H9 (cell line): ENCODE measurements at regions not wholly inside any gene's neighbourhood (a gene's known extent, or its start where the extent isn't known, plus 50 kb on each side); places are given as distances from the start of the nearest gene placed in this dataset.

Experiments used
- DNase-seq: peaks from one replicate; pipeline ENCODE4 v3.0.0-alpha.2; 2017
- H2AFZ ChIP-seq: one replicate; pipeline ENCODE4 v1.6.1; 2013; ENCODE audit warnings: mild to moderate bottlenecking, low read length, control low read depth, moderate library complexity
- H2AK5ac ChIP-seq: 2 replicates; pipeline ENCODE4 v1.6.1; 2013; ENCODE audit warnings: low read length, control low read depth, mixed read lengths; ENCODE audit not compliant: insufficient read length
- H2BK120ac ChIP-seq: one replicate; pipeline ENCODE4 v1.6.1; 2013; ENCODE audit warnings: low read depth, mild to moderate bottlenecking, low read length, control low read depth, inconsistent platforms; ENCODE audit not compliant: poor library complexity, severe bottlenecking
- H2BK12ac ChIP-seq: 2 replicates; pipeline ENCODE4 v1.6.1; 2013; ENCODE audit warnings: low read length, control low read depth, mixed read lengths, low read depth; ENCODE audit not compliant: insufficient read length
- H2BK15ac ChIP-seq: 2 replicates; pipeline ENCODE4 v1.6.1; 2013; ENCODE audit warnings: low read depth, low read length, control low read depth
- H2BK20ac ChIP-seq: one replicate; pipeline ENCODE4 v1.6.1; 2013; ENCODE audit warnings: low read depth, mild to moderate bottlenecking, low read length, control low read depth, inconsistent platforms; ENCODE audit not compliant: poor library complexity, severe bottlenecking
- H2BK5ac ChIP-seq: 2 replicates; pipeline ENCODE4 v1.6.1; 2013; ENCODE audit warnings: low read length, control low read depth, mixed read lengths; ENCODE audit not compliant: insufficient read length
- H3K14ac ChIP-seq: 2 replicates; pipeline ENCODE4 v1.6.1; 2013; ENCODE audit warnings: low read length, control low read depth; ENCODE audit not compliant: insufficient read depth
- H3K18ac ChIP-seq: 2 replicates; pipeline ENCODE4 v1.6.1; 2013; ENCODE audit warnings: low read depth, mild to moderate bottlenecking, mixed read lengths, low read length, control low read depth; ENCODE audit not compliant: insufficient read length
- H3K23ac ChIP-seq: 2 replicates; pipeline ENCODE4 v1.6.1; 2013; ENCODE audit warnings: low read length, control low read depth, mixed read lengths, low read depth; ENCODE audit not compliant: insufficient read length
- H3K23me2 ChIP-seq: 2 replicates; pipeline ENCODE4 v1.6.1; 2013; ENCODE audit warnings: low read depth, mild to moderate bottlenecking, mixed read lengths, low read length, control low read depth; ENCODE audit not compliant: insufficient read length, poor library complexity, severe bottlenecking
- H3K27ac ChIP-seq: 2 replicates; pipeline ENCODE4 v1.5.1; 2013; ENCODE audit warnings: low read length, control low read depth, mixed read lengths, low read depth; ENCODE audit not compliant: insufficient read length
- H3K27me3 ChIP-seq: 2 replicates; pipeline ENCODE4 v1.6.1; 2013; ENCODE audit warnings: low read length, control low read depth, inconsistent platforms; ENCODE audit not compliant: insufficient read depth
- H3K4ac ChIP-seq: 2 replicates; pipeline ENCODE4 v1.6.1; 2013; ENCODE audit warnings: low read depth, mild to moderate bottlenecking, control low read depth, inconsistent platforms, low read length, moderate library complexity
- H3K4me1 ChIP-seq: 2 replicates; pipeline ENCODE4 v1.6.1; 2013; ENCODE audit warnings: low read length, control low read depth, inconsistent platforms; ENCODE audit not compliant: insufficient read depth
- H3K4me2 ChIP-seq: 2 replicates; pipeline ENCODE4 v1.6.1; 2013; ENCODE audit warnings: low read length, control low read depth, mixed read lengths; ENCODE audit not compliant: insufficient read length, insufficient read depth
- H3K56ac ChIP-seq: 2 replicates; pipeline ENCODE4 v1.6.1; 2013; ENCODE audit warnings: low read depth, mild to moderate bottlenecking, mixed read lengths, low read length, control low read depth; ENCODE audit not compliant: insufficient read length
- H3K79me1 ChIP-seq: 2 replicates; pipeline ENCODE4 v1.6.1; 2013; ENCODE audit warnings: low read depth, mild to moderate bottlenecking, moderate library complexity, low read length, control low read depth, inconsistent platforms; ENCODE audit not compliant: insufficient read depth, poor library complexity, severe bottlenecking
- H3K79me2 ChIP-seq: 2 replicates; pipeline ENCODE4 v1.6.1; 2013; ENCODE audit warnings: low read length, control low read depth, inconsistent platforms; ENCODE audit not compliant: insufficient read depth
- H3K9ac ChIP-seq: 2 replicates; pipeline ENCODE4 v1.6.1; 2013; ENCODE audit warnings: low read length, control low read depth, mixed read lengths; ENCODE audit not compliant: insufficient read length; ENCODE audit errors: extremely low read depth
- H3K9me3 ChIP-seq: one replicate; pipeline ENCODE4 v1.6.1; 2013; ENCODE audit warnings: low read depth, low read length, inconsistent platforms; ENCODE audit not compliant: control insufficient read depth
- H3T11ph ChIP-seq: one replicate; pipeline ENCODE4 v1.6.1; 2013; ENCODE audit warnings: mild to moderate bottlenecking, low read length, control low read depth, inconsistent platforms
- H4K20me1 ChIP-seq: one replicate; pipeline ENCODE4 v1.6.1; 2013; ENCODE audit not compliant: control insufficient read depth, insufficient read length, insufficient read depth
- H4K5ac ChIP-seq: 2 replicates; pipeline ENCODE4 v1.6.1; 2013; ENCODE audit warnings: low read depth, mild to moderate bottlenecking, mixed read lengths, low read length, control low read depth; ENCODE audit not compliant: insufficient read length
- H4K8ac ChIP-seq: replicated peaks from 2 replicates; pipeline ENCODE4 v1.6.1; 2013; ENCODE audit warnings: low read length, control low read depth, mixed read lengths, low read depth; ENCODE audit not compliant: insufficient read length
- H4K91ac ChIP-seq: 2 replicates; pipeline ENCODE4 v1.6.1; 2013; ENCODE audit warnings: low read depth, mild to moderate bottlenecking, moderate library complexity, mixed read lengths, low read length, control low read depth; ENCODE audit not compliant: insufficient read length
- H3K27ac Mint-ChIP-seq, 3 experiments: 2 replicates in 2 of 3; 3 replicates in 1 of 3; pipeline ENCODE4 v1.8.0; 2020 to 2021; ENCODE audit warnings: mixed read lengths in 3 of 3, mild to moderate bottlenecking in 1 of 3, moderate library complexity in 1 of 3
- H3K27me3 Mint-ChIP-seq: 2 replicates; pipeline ENCODE4 v1.8.0; 2021; ENCODE audit warnings: low read depth, mild to moderate bottlenecking, moderate library complexity, mixed read lengths
- H3K36me3 Mint-ChIP-seq, 3 experiments: 2 replicates in 2 of 3; 3 replicates in 1 of 3; pipeline ENCODE4 v1.8.0; 2020 to 2021; ENCODE audit warnings: low read depth in 3 of 3, mixed read lengths in 3 of 3; ENCODE audit not compliant: insufficient read depth in 1 of 3
- H3K4me1 Mint-ChIP-seq, 2 experiments: 2 replicates each; pipeline ENCODE4 v1.8.0; 2020; ENCODE audit warnings: mixed read lengths in 2 of 2
- H3K4me3 Mint-ChIP-seq, 2 experiments: 2 replicates in 1 of 2; 3 replicates in 1 of 2; pipeline ENCODE4 v1.8.0; 2020 to 2021; ENCODE audit warnings: mild to moderate bottlenecking in 2 of 2, mixed read lengths in 2 of 2, moderate library complexity in 1 of 2
- H3K9me3 Mint-ChIP-seq, 2 experiments: 2 replicates in 1 of 2; 3 replicates in 1 of 2; pipeline ENCODE4 v1.8.0; 2020; ENCODE audit warnings: mild to moderate bottlenecking in 2 of 2, mixed read lengths in 2 of 2, moderate library complexity in 1 of 2
- CTCF ChIP-seq: fragments of 200-600 bp; sonication (generic); conservative IDR thresholded peaks from 3 replicates; pipeline ENCODE4 v1.8.0; 2021; ENCODE audit warnings: antibody characterized with exemption, mild to moderate bottlenecking
- WGBS: extraction: QIAGEN DNeasy Blood & Tissue Kit; methylation state at CpG from one replicate; pipeline ENCODE4 v1.1.7; 2013; ENCODE audit warnings: missing lambda C conversion rate, low lambda C conversion rate, mixed read lengths; ENCODE audit not compliant: insufficient read length; ENCODE audit errors: extremely low coverage; 5-methylcytosine and 5-hydroxymethylcytosine counted together

- Histone ChIP-seq H4K91ac (no peak overlapping the region), H3K9ac (no peak overlapping the region), H3K27ac (no peak overlapping the region), H4K8ac (no peak overlapping the region), H2AK5ac (no peak overlapping the region), H3K14ac (no peak overlapping the region), H4K20me1 (no peaks in the 10 kb centered on the region), H3K23me2 (no peaks in the 10 kb centered on the region), H2BK5ac (no peak overlapping the region), H2BK120ac (no peak overlapping the region), H3K4me2 (no peak overlapping the region), H2BK15ac (no peak overlapping the region), H3K23ac (no peak overlapping the region), H3T11ph (no peak overlapping the region), H3K56ac (no peak overlapping the region), H2AFZ (no peak overlapping the region), H2BK12ac (no peak overlapping the region), H3K4ac (no peak overlapping the region), H3K4me1 (no peaks in the 10 kb centered on the region), H3K79me1 (no peaks in the 10 kb centered on the region), H3K79me2 (no peaks in the 10 kb centered on the region), H2BK20ac (no peak overlapping the region), H3K18ac (no peak overlapping the region), H4K5ac (no peak overlapping the region), H3K27me3 (no peaks in the 10 kb centered on the region), H3K9me3 (no peaks in the 10 kb centered on the region)
- Mint-ChIP-seq H3K36me3 (no peaks in the 10 kb centered on the region), H3K9me3 (no peaks in the 10 kb centered on the region), H3K4me3 (no peak overlapping the region), H3K4me1 (no peaks in the 10 kb centered on the region), H3K27ac (no peak overlapping the region), H3K27me3 (no peaks in the 10 kb centered on the region)
- no peak for DNase-seq
- WGBS = no CpG with 5 or more reads among the region's 5 CpGs
- no peak for TF ChIP-seq CTCF
Measured at GRCh38 chr6:66838764-66839163, 1131.7 kb upstream of the EYS start.
